NCI-H510A (cell line): ENCODE measurements at regions not wholly inside any gene's neighbourhood (a gene's known extent, or its start where the extent isn't known, plus 50 kb on each side); places are given as distances from the start of the nearest gene placed in this dataset.
A peak's percentile ranks its signal among the peaks of the same experiment; 100 is the strongest.
"Not testable (repeated sequence)": the region's sequence is repeated elsewhere in the genome, so short reads cannot be mapped to it uniquely, and the experiment has no call there.

ENCODE experiments used
- DNase-seq: peaks from one replicate; lab custom pipeline; 2025; lab: John Stamatoyannopoulos, UW

GRCh38 chr1:148264374-148265276 lies 112.5 kb upstream of the NBPF11 start:
- peak; percentile 26 for DNase-seq

DNA sequence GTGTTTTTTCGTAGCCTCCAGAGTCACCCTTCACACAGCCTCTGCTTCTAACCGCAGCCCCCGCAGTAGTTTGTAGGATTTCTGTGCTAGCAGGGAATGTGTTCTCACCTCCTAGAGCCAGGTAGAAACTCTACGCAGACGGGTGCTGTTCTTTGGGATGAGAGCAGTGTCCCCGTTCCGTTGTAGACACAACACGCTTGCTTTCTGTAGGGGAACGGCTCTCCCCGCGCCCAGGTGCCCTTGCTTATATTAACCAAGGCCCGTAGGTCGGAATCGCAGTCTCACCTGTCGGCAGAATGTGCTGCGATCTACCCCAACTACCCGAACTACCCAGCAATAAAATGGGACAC lies 111.8 kb upstream of the NBPF11 start:
- DNase-seq, result no peak

DNA sequence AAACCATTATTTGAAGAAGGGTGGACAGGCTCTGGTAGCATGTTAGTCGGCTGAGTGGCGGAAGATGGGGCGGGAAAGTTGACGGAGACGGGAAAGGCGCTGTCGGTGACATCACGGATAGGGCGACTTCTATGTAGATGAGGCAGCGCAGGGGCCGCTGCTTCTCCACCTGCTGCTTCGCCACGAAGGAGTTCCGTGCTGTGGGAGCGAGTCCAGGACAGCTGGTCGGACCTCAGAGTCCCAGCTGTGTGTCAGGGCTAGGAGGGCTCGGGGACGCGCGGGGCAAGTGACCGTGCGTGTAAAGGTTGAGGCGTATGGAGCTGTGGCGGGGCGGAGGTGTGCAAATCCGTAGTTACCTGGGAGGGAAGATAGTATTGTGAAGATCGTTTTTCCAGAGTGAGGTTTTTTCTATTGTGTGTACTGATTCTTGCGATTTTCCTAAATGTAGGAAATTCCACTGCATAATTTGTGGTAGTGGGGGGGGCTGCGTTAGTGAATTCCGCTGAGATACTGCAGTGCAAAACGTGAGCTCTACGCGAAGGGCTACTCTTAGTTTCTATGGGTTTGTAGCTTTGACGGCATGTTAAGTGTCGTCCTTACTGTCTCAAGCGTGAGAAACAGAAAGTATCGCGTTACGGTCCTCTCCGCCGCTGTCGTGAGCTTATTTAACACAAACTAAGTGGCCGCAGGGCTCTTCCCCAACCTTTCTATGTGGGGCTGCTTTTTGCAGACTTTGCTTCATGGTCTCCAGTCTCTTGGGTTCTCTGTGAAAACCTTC lies 111.2 kb upstream of the NBPF11 start:
- DNase-seq, result peak; percentile 90

DNA sequence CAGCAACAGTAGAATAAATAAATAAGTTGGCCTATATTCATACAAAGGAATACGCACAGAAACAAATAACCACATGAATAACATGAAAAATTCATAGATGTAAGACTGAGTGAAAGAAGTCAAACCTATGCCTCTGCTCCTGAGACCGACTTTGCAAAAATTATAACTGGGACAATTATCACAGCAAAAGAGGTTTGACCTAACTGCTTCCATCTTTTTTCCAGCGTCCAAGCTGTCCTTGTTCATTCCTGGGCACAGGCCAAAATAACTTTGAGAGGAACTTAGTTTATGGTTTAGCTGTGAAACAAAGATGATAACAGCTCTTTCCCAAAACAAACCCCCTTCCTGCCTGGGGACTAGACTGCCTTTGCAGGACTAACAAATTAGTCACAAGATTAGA lies 109.6 kb upstream of the NBPF11 start:
- DNase-seq, result not testable (repeated sequence)

GRCh38 chr1:148257886-148258285 lies 105.8 kb upstream of the NBPF11 start:
- not testable (repeated sequence) for DNase-seq

GRCh38 chr1:148254611-148255429 lies 102.7 kb upstream of the NBPF11 start:
- not testable (repeated sequence) for DNase-seq

GRCh38 chr1:148253808-148254207 lies 101.7 kb upstream of the NBPF11 start:
- not testable (repeated sequence) for DNase-seq

GRCh38 chr1:148248798-148249197 lies 96.7 kb upstream of the NBPF11 start:
- DNase-seq, result not testable (repeated sequence)

DNA sequence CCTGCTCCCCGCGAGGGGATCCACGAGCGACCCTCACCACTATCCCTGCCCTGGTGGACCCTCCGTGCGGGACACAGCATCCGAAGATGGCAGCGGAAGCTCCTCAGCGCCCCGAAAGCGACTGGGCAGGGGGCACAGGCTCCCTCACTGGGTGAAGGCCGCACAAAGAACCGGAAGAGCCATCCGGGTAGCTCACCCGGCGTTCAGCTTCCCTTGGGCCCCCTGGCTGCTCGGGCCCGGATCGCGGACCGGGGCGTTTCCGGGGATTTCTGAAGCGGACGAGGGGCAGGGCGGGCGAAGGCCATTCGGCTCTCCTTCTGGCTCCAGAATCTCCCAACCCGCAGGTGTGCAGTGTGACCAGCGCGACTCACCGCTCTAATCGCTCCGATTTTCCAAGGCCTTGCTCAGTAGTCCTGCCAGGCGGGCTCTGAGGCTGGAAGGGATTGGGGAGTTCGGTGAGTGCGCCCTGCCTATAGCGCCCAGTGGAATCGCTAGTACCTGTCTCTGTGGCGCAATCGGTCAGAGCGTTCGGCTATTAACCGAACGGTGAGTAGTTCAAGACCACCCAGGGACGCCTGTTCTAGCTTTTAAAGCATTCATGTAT lies 94.3 kb upstream of the NBPF11 start:
- DNase-seq, result not testable (repeated sequence)

GRCh38 chr1:148245843-148246242 lies 93.8 kb upstream of the NBPF11 start:
- not testable (repeated sequence) for DNase-seq

DNA sequence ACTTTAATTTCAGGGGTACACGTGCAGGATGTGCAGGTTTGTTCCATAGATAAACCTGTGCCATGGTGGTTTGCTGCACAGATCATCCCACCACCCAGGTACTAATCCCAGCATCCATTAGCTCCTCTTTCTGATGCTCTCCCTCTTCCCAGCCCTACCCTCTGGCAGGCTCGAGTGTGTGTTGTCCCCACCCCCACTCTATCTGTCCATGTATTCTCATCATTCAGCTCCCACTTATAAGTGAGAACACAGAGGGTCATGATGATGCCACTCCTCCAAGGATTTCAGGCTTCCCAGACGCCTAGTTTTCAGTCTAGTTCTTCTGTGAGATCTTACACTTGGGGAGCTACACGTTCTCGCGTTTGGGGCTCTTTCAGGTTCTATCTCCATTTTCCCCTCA lies 93.4 kb upstream of the NBPF11 start:
- DNase-seq, result not testable (repeated sequence)

DNA sequence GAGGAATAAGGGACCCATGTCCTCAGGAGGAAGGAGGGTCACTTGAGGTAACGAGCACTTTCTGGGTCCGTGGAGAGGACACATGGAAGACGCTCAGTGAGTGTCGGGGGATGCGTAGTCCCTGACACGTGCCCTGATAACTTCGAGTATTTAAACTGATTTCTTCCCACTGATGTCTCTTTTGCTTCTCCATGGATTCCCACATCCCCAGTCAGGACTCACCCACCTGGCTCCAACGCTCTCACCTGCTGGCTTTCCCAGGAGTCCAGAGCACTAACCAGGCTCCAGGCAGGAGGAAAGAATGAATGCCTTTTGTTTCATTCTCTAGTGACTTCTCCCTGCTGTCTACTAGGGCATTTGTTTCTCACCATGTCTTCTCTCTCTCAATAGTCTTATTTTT lies 81.2 kb upstream of the NBPF11 start:
- not testable (repeated sequence) for DNase-seq

DNA sequence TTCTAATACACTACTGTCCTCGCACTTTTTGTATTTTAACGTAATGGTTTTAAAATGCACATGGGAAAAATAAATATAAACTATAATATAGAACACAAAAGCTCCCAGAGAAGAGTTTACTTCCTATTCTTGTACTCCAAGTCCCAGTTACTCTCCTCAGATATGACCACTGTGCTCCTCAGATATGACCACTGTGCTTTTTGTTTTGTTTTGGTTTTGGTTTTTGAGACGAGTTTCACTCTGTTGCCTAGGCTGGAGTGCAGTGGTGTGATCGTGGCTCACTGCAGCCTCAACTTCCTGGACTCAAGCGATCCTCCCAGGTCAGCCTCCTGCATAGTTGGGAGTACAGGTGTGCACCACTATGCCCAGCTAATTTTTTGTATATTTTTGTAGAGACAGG lies 76.8 kb upstream of the NBPF11 start:
- not testable (repeated sequence) for DNase-seq

DNA sequence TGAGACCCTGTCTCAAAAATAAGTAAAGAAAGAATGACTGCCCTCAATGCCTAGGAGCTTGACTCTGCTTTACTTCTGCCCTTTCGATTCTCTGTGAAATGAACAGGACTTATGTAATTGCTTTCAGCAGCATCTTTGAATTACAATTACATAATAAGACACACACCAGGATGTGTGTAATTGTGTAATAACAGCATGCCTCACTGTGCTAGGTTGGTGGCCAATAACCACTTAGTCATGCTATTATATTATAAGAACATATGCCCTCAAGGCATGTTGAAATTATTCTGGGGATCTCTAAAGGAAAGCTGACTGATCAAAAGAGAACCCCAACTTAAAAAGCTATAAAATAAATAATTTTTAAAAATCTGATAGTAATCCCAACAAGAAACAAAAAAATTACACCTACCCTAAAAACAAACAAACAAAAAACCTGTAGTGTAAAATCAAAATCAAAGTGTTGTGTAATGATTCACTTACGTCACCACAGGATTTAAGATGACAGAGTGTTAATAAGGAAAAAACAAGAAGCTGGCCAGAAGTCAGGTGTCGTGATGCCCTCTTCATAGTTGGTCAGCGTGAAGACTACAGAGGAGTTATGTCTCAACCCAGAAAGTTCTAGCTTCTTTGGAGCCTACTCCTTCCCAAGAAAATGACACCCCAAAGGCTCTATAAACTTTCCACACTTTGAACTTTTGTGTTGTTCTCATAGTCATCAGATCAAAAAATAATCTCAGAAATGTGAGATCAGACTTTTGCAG lies 70.5 kb upstream of the NBPF11 start:
- DNase-seq, result not testable (repeated sequence)

DNA sequence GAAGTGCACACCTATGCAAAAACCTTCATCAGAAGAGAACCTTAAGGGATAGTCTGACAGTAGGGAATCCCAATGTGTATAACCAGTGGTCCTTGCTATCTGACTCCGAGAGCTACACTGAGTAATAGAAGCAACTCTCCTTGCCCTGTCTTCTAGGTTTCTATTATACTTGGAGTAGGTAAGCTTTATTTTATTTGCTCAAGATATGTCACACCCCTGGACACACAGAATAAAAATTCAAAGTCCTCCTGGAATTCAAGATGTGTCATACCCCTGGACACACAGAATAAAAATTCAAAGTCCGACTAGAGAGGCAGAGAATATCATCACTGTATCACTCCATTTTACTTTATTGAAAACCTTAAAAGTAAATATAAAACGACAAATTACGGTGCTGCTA lies 69.5 kb upstream of the NBPF11 start:
- not testable (repeated sequence) for DNase-seq

- not testable (repeated sequence) for DNase-seq
Observed at GRCh38 chr1:148219229-148219628, 67.1 kb upstream of the NBPF11 start.

- DNase-seq, result not testable (repeated sequence)
Observed at GRCh38 chr1:148211191-148211590, 59.1 kb upstream of the NBPF11 start.

GRCh38 chr1:148210624-148211023 lies 58.5 kb upstream of the NBPF11 start:
- not testable (repeated sequence) for DNase-seq

DNA sequence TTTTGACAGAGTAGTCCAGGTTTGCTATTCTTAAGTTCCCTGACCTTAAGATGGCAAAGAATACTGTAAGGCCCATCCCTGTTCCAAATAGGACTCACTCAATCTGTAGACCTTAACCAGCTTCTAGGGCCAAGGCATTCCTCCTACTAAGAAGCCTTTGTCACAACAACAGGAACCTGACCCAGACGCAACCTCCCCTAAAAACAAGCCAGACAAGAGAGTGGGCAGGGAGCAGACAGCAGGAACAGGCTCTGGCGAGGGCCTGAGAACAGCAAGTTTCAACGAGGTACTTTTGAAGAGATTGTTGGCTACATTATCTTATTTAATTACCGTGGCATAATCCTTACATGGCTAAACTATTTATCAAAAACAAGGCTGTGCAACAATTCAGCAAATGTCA lies 58.1 kb upstream of the NBPF11 start:
- DNase-seq, result not testable (repeated sequence)

GRCh38 chr1:148202013-148202412 lies 49.9 kb upstream of the NBPF11 start:
- DNase-seq, result not testable (repeated sequence)
